ENCODE measurements at regions not wholly inside any gene's neighbourhood (a gene's known extent, or its start where the extent isn't known, plus 50 kb on each side); places are given as distances from the start of the nearest gene placed in this dataset.

DNA sequence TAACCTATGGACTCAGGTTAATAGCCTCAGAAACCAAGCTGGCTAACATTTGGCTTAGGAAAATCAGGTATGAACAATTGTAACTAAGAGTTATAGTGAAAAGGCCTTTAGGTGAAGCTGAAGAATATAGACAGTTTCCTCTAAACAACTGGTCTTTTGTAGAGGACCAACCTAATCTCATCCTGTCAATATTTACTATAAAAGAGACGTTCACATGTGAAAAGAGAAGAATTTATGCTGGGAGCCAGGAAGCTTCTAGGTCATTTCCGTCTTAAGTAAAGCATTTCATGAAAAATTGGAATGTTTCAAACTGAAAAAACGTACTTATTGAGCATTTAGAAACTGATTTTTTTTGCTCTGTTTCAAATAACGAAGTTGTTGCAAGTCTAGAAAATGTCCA, 764.3 kb upstream of the GOLIM4 start:
- peaks cover 0 to 2% (median 0%) of the 10 kb centered on the region in 4 donors for H3K9me3 ChIP-seq (ENCODE audit: control insufficient read depth in 4 of 4, insufficient read depth in 3 of 4, low read length in 3 of 4)
- 76 to 84% methylated on average over 4 of the region's 4 CpGs for WGBS, 2 donors
- no peaks in the 10 kb centered on the region for H3K27me3 ChIP-seq (ENCODE audit: control insufficient read depth in 3 of 3, insufficient read depth in 3 of 3, low read length in 2 of 3)
- H3K36me3 ChIP-seq (ENCODE audit: control insufficient read depth in 4 of 4, insufficient read depth in 4 of 4, low read length in 4 of 4), result no peaks in the 10 kb centered on the region
- no peak overlapping the region for H3K27ac ChIP-seq (ENCODE audit: low read depth in 1 of 2, low read length in 1 of 2)
- H3K4me1 ChIP-seq (ENCODE audit: control insufficient read depth in 5 of 5, insufficient read depth in 5 of 5, low read length in 5 of 5), result peaks cover 0 to 7% (median 0%) of the 10 kb centered on the region in 5 donors
- H3K9ac ChIP-seq (ENCODE audit: insufficient read depth in 1 of 2, low read length in 2 of 2), result no peak overlapping the region
- no peak overlapping the region for H3K4me3 ChIP-seq
- ATAC-seq (ENCODE audit: insufficient read depth, low FRiP score) (no peak), DNase-seq (no peak)
- TF ChIP-seq, protein P1, sequence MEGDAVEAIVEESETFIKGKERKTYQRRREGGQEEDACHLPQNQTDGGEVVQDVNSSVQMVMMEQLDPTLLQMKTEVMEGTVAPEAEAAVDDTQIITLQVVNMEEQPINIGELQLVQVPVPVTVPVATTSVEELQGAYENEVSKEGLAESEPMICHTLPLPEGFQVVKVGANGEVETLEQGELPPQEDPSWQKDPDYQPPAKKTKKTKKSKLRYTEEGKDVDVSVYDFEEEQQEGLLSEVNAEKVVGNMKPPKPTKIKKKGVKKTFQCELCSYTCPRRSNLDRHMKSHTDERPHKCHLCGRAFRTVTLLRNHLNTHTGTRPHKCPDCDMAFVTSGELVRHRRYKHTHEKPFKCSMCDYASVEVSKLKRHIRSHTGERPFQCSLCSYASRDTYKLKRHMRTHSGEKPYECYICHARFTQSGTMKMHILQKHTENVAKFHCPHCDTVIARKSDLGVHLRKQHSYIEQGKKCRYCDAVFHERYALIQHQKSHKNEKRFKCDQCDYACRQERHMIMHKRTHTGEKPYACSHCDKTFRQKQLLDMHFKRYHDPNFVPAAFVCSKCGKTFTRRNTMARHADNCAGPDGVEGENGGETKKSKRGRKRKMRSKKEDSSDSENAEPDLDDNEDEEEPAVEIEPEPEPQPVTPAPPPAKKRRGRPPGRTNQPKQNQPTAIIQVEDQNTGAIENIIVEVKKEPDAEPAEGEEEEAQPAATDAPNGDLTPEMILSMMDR (IDR thresholded peaks at IDR 0.05; ENCODE audit: control extremely low read depth, extremely low read depth), result no peak

DNA sequence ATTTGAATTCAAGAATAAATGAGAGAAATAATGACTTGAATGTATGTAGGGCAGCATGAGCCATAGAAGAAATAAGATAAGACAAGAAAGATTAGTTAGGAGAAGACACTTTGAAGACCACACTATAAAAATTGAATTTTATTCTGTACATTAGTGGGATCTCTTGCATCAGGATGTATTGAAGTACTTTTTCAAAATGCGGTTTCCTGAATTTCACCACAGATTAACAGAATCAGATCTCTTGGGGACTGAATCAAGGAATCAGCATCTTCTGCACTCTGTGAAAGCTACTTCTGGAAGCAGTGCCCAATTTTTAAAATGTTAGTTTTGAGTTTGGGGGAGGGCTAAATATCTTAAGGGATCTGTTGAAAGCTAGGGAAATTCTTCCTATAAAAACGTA, 763.9 kb upstream of the GOLIM4 start:
- Histone ChIP-seq H3K27me3 (ENCODE audit: control insufficient read depth in 3 of 3, insufficient read depth in 3 of 3, low read length in 2 of 3) (no peaks in the 10 kb centered on the region), H3K4me1 (ENCODE audit: control insufficient read depth in 5 of 5, insufficient read depth in 5 of 5, low read length in 5 of 5) (peaks cover 0 to 4% (median 0%) of the 10 kb centered on the region in 5 donors), H3K36me3 (ENCODE audit: control insufficient read depth in 4 of 4, insufficient read depth in 4 of 4, low read length in 4 of 4) (no peaks in the 10 kb centered on the region), H3K9me3 (ENCODE audit: control insufficient read depth in 4 of 4, insufficient read depth in 3 of 4, low read length in 3 of 4) (peaks cover 0 to 2% (median 0%) of the 10 kb centered on the region in 4 donors), H3K4me3 (no peak overlapping the region), H3K27ac (ENCODE audit: low read depth in 1 of 2, low read length in 1 of 2) (no peak overlapping the region), H3K9ac (ENCODE audit: insufficient read depth in 1 of 2, low read length in 2 of 2) (no peak overlapping the region)
- DNase-seq (no peak), ATAC-seq (ENCODE audit: insufficient read depth, low FRiP score) (no peak)
- 65 to 80% methylated on average over 2 of the region's 2 CpGs for WGBS, 2 donors
- TF ChIP-seq, protein P1 (IDR thresholded peaks at IDR 0.05; ENCODE audit: control extremely low read depth, extremely low read depth), result no peak

DNA sequence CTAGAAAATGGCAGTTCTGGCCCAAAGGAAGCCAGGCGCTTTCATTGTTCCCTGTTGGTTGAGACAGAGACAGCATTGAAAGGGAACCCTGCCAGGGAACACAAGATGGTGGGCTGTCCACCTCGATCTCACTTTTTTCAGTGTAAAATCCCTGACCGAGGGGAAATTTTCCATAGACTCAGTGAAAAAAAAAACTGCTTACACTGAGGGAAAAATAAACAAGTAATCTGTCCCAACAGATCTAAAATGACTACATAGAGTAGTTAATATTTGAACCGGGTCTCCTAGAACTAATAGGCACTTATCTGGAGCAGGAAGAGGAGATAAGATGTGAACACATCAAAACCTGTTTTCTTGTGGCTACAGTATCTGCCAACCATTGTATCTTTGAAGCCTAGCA, 763.4 kb upstream of the GOLIM4 start:
- Histone ChIP-seq H3K4me1 (ENCODE audit: control insufficient read depth in 5 of 5, insufficient read depth in 5 of 5, low read length in 5 of 5) (peaks cover 0 to 3% (median 0%) of the 10 kb centered on the region in 5 donors), H3K4me3 (no peak overlapping the region), H3K27ac (ENCODE audit: low read depth in 1 of 2, low read length in 1 of 2) (no peak overlapping the region), H3K27me3 (ENCODE audit: control insufficient read depth in 3 of 3, insufficient read depth in 3 of 3, low read length in 2 of 3) (no peaks in the 10 kb centered on the region), H3K9ac (ENCODE audit: insufficient read depth in 1 of 2, low read length in 2 of 2) (no peak overlapping the region), H3K9me3 (ENCODE audit: control insufficient read depth in 4 of 4, insufficient read depth in 3 of 4, low read length in 3 of 4) (peaks cover 0 to 2% (median 0%) of the 10 kb centered on the region in 4 donors), H3K36me3 (ENCODE audit: control insufficient read depth in 4 of 4, insufficient read depth in 4 of 4, low read length in 4 of 4) (no peaks in the 10 kb centered on the region)
- TF ChIP-seq, protein P1 (IDR thresholded peaks at IDR 0.05; ENCODE audit: control extremely low read depth, extremely low read depth), result no peak
- ATAC-seq (ENCODE audit: insufficient read depth, low FRiP score) (no peak), DNase-seq (no peak)
- WGBS, 2 donors, result 78 to 86% methylated on average over 4 of the region's 4 CpGs

DNA sequence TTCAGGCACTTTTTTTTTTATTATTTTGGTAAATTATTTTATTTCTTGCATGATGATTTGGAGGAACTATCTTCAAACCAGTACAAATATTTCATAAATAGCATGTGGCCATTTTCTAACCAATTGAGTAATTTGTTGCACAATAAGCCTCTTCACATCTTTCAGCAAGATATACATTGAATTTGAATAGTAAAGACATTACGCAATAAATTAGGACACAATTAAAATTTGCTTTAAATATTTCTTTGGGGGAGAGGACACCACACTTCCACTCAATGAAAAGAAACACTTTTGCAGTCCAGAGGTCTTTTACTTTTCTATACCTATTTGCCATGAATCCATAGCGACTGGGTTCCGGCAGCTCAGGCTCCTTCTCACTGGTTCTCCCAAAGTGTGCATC, 762.6 kb upstream of the GOLIM4 start:
- TF ChIP-seq, protein P1 (IDR thresholded peaks at IDR 0.05; ENCODE audit: control extremely low read depth, extremely low read depth), result no peak
- WGBS, 2 donors, result 96 to 97% methylated on average over 3 of the region's 3 CpGs
- Histone ChIP-seq H3K9ac (ENCODE audit: insufficient read depth in 1 of 2, low read length in 2 of 2) (no peak overlapping the region), H3K4me3 (no peak overlapping the region), H3K36me3 (ENCODE audit: control insufficient read depth in 4 of 4, insufficient read depth in 4 of 4, low read length in 4 of 4) (no peaks in the 10 kb centered on the region), H3K4me1 (ENCODE audit: control insufficient read depth in 5 of 5, insufficient read depth in 5 of 5, low read length in 5 of 5) (peaks cover 0 to 3% (median 0%) of the 10 kb centered on the region in 5 donors), H3K27ac (ENCODE audit: low read depth in 1 of 2, low read length in 1 of 2) (no peak overlapping the region), H3K27me3 (ENCODE audit: control insufficient read depth in 3 of 3, insufficient read depth in 3 of 3, low read length in 2 of 3) (no peaks in the 10 kb centered on the region), H3K9me3 (ENCODE audit: control insufficient read depth in 4 of 4, insufficient read depth in 3 of 4, low read length in 3 of 4) (peaks cover 0 to 2% (median 0%) of the 10 kb centered on the region in 4 donors)
- DNase-seq, result no peak
- no peak for ATAC-seq (ENCODE audit: insufficient read depth, low FRiP score)
